ENCODE measurements at regions not wholly inside any gene's neighbourhood (a gene's known extent, or its start where the extent isn't known, plus 50 kb on each side); places are given as distances from the start of the nearest gene placed in this dataset.

GRCh38 chr5:171509467-171509866, 90.0 kb downstream of the FGF18 start:
- no peak for DNase-seq

- no peak for DNase-seq
Measured at GRCh38 chr5:171512397-171512796, 93.0 kb downstream of the FGF18 start.

- DNase-seq = no peak
Measured at GRCh38 chr5:171513591-171513990, 94.1 kb downstream of the FGF18 start.

GRCh38 chr5:171518916-171519315, 99.5 kb downstream of the FGF18 start:
- no peak for DNase-seq

- DNase-seq = peak; percentile 61
Measured at GRCh38 chr5:171520300-171521174, 101.1 kb downstream of the FGF18 start.

GRCh38 chr5:171521219-171521633, 101.8 kb downstream of the FGF18 start:
- DNase-seq = peak; percentile 95

- no peak for DNase-seq
Measured at GRCh38 chr5:171521679-171522078, 102.2 kb downstream of the FGF18 start.

GRCh38 chr5:171523781-171524180, 104.3 kb downstream of the FGF18 start:
- DNase-seq = no peak

GRCh38 chr5:171524466-171524865, 105.0 kb downstream of the FGF18 start:
- no peak for DNase-seq

GRCh38 chr5:171525085-171525484, 105.6 kb downstream of the FGF18 start:
- DNase-seq = no peak

GRCh38 chr5:171528036-171528435, 108.6 kb downstream of the FGF18 start:
- no peak for DNase-seq

- DNase-seq = peak; percentile 11
Measured at GRCh38 chr5:171528865-171529614, 109.6 kb downstream of the FGF18 start.

- DNase-seq = no peak
Measured at GRCh38 chr5:171531638-171532037, 112.2 kb downstream of the FGF18 start.

GRCh38 chr5:171533153-171533552, 113.7 kb downstream of the FGF18 start:
- DNase-seq = no peak

GRCh38 chr5:171534043-171534895, 114.8 kb downstream of the FGF18 start:
- no peak for DNase-seq

- no peak for DNase-seq
Measured at GRCh38 chr5:171535162-171535561, 115.7 kb downstream of the FGF18 start.

- peak; percentile 68 for DNase-seq
Measured at GRCh38 chr5:171537070-171537849, 117.8 kb downstream of the FGF18 start.

GRCh38 chr5:171537923-171538537, 118.6 kb downstream of the FGF18 start:
- DNase-seq = no peak

GRCh38 chr5:171538681-171539080, 119.2 kb downstream of the FGF18 start:
- DNase-seq = no peak

GRCh38 chr5:171540865-171541264, 121.4 kb downstream of the FGF18 start:
- DNase-seq = no peak

- DNase-seq = no peak
Measured at GRCh38 chr5:171541341-171541776, 121.9 kb downstream of the FGF18 start.

Measured in fibroblast of skin of abdomen (primary cell).